ENCODE measurements at regions not wholly inside any gene's neighbourhood (a gene's known extent, or its start where the extent isn't known, plus 50 kb on each side); places are given as distances from the start of the nearest gene placed in this dataset.

DNA sequence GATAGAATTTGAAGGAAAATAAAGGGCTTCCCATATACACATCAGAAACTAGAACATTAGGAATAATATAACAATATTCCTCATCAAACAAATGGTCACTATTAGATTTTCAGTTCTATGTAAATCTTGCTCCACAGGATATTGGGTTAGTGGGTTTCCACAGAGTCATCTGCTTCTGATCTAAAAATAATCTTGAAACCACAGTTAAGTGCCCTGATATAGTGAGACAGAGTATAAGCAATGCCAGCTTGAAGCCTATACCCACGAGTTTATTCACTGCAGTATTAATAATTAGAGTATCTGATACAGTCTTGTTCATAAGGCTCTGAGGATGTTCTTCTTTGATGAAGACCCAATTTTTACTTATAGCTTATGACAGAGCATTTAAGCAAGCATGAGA, 74.5 kb upstream of the ATF7IP start:
- TF ChIP-seq, protein P1, sequence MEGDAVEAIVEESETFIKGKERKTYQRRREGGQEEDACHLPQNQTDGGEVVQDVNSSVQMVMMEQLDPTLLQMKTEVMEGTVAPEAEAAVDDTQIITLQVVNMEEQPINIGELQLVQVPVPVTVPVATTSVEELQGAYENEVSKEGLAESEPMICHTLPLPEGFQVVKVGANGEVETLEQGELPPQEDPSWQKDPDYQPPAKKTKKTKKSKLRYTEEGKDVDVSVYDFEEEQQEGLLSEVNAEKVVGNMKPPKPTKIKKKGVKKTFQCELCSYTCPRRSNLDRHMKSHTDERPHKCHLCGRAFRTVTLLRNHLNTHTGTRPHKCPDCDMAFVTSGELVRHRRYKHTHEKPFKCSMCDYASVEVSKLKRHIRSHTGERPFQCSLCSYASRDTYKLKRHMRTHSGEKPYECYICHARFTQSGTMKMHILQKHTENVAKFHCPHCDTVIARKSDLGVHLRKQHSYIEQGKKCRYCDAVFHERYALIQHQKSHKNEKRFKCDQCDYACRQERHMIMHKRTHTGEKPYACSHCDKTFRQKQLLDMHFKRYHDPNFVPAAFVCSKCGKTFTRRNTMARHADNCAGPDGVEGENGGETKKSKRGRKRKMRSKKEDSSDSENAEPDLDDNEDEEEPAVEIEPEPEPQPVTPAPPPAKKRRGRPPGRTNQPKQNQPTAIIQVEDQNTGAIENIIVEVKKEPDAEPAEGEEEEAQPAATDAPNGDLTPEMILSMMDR (IDR thresholded peaks at IDR 0.05), result no peak
- no peak for TF ChIP-seq POLR2A (IDR thresholded peaks at IDR 0.05; ENCODE audit: low read depth)

All from esophagus muscularis mucosa (tissue), 3 donors.